Panc1 (cell line): ENCODE measurements at regions not wholly inside any gene's neighbourhood (a gene's known extent, or its start where the extent isn't known, plus 50 kb on each side); places are given as distances from the start of the nearest gene placed in this dataset.

Source experiments
- CTCF ChIP-seq: fragments of 450-650 bp; IDR thresholded peaks from 2 replicates; pipeline ENCODE4 v1.5.1; 2017; ENCODE audit warnings: mild to moderate bottlenecking
- POLR2AphosphoS5 ChIP-seq: IDR thresholded peaks from 2 replicates; pipeline ENCODE4 v1.6.1; 2012; ENCODE audit warnings: mild to moderate bottlenecking, low read depth, low read length, moderate library complexity
- REST ChIP-seq, 2 experiments: IDR thresholded peaks; 2 replicates each; pipeline ENCODE4 v1.6.1; 2011 to 2012; ENCODE audit warnings: low read depth in 2 of 2, control low read depth in 1 of 2, low read length in 1 of 2, mild to moderate bottlenecking in 1 of 2, moderate library complexity in 1 of 2; ENCODE audit not compliant: insufficient read depth in 1 of 2
- SIN3A ChIP-seq: IDR thresholded peaks from 2 replicates; pipeline ENCODE4 v1.6.1; 2012; ENCODE audit warnings: low read depth, mild to moderate bottlenecking, low read length, moderate library complexity, borderline replicate concordance; ENCODE audit not compliant: insufficient read depth
- TCF7L2 ChIP-seq: IDR thresholded peaks from 2 replicates; pipeline ENCODE4 v1.6.1; 2011; ENCODE audit warnings: mild to moderate bottlenecking, low read depth, low read length, inconsistent platforms

GRCh38 chr5:112625246-112625645 lies 112.4 kb upstream of the APC start:
- TF ChIP-seq POLR2AphosphoS5 (no peak), CTCF (no peak), SIN3A (no peak), TCF7L2 (no peak), REST (IDR thresholded peaks at IDR 0.05; ENCODE audit: insufficient read depth in 1 of 2, low read depth in 2 of 2, low read length in 1 of 2) (no peak)
